H1 (cell line): ENCODE measurements at regions not wholly inside any gene's neighbourhood (a gene's known extent, or its start where the extent isn't known, plus 50 kb on each side); places are given as distances from the start of the nearest gene placed in this dataset.

ENCODE experiments used
- CTCF ChIA-PET: fragments of 300-600 bp; sonication (Branson Sonifier 250); formaldehyde crosslinking; loops from one replicate; lab custom pipeline; 2021; ENCODE audit not compliant: partially characterized antibody; lab: Charles Lee
- POLR2A ChIA-PET: fragments of 300-600 bp; sonication (Branson Sonifier 250); formaldehyde crosslinking; loops from one replicate; lab custom pipeline; 2021; ENCODE audit warnings: inconsistent platforms; ENCODE audit not compliant: partially characterized antibody; lab: Charles Lee
- DNase-seq, 2 experiments: peaks; one replicate each; pipeline versions ENCODE4 v3.0.0 to v3.0.0-alpha.2; 2010 to 2022; ENCODE audit warnings: low spot score in 2 of 2, low read depth in 1 of 2, mixed read lengths in 1 of 2
- FAIRE-seq: peaks from 2 replicates; lab custom pipeline; 2011; peaks lifted over from hg19 to GRCh38; lab: Jason Lieb, UNC
- H2AFZ ChIP-seq: 2 replicates; pipeline ENCODE4 v1.8.1; 2012; ENCODE audit warnings: low read length, inconsistent platforms
- H2AK5ac ChIP-seq: 2 replicates; pipeline ENCODE4 v1.6.1; 2013; ENCODE audit warnings: low read depth, low read length
- H2BK120ac ChIP-seq: replicated peaks from 2 replicates; pipeline ENCODE3; 2013; ENCODE audit warnings: low read depth, low read length, inconsistent platforms
- H2BK12ac ChIP-seq: 2 replicates; pipeline ENCODE4 v1.6.1; 2013; ENCODE audit warnings: low read depth, low read length
- H2BK15ac ChIP-seq: 2 replicates; pipeline ENCODE4 v1.6.1; 2013; ENCODE audit warnings: low read length
- H2BK20ac ChIP-seq: 2 replicates; pipeline ENCODE4 v1.6.1; 2013; ENCODE audit warnings: low read length
- H2BK5ac ChIP-seq: 2 replicates; pipeline ENCODE4 v1.6.1; 2013; ENCODE audit warnings: low read depth, low read length
- H3K14ac ChIP-seq: 2 replicates; pipeline ENCODE4 v1.6.1; 2013; ENCODE audit warnings: inconsistent platforms; ENCODE audit not compliant: insufficient read length
- H3K18ac ChIP-seq: 2 replicates; pipeline ENCODE4 v1.6.1; 2013; ENCODE audit warnings: low read length; ENCODE audit errors: extremely low read depth
- H3K23ac ChIP-seq: 2 replicates; pipeline ENCODE4 v1.6.1; 2013; ENCODE audit warnings: inconsistent platforms; ENCODE audit not compliant: insufficient read length
- H3K23me2 ChIP-seq: 2 replicates; pipeline ENCODE4 v1.6.1; 2013; ENCODE audit warnings: low read depth, low read length
- H3K27ac ChIP-seq: 2 replicates; pipeline ENCODE4 v1.6.1; 2011; ENCODE audit warnings: low read depth, low read length, inconsistent platforms
- H3K27me3 ChIP-seq, 4 experiments: replicated peaks in 1 of 4; 1 replicate in 1 of 4; 2 replicates in 3 of 4; pipeline versions ENCODE4 v1.6.1 to v1.8.1; 2011 to 2013; ENCODE audit warnings: low read length in 3 of 4, mild to moderate bottlenecking in 3 of 4, inconsistent platforms in 2 of 4, mixed read lengths in 2 of 4, moderate library complexity in 1 of 4; ENCODE audit not compliant: control insufficient read depth in 3 of 4, insufficient read depth in 3 of 4; ENCODE audit errors: extremely low read depth in 1 of 4
- H3K36me3 ChIP-seq, 4 experiments: 2 replicates each; pipeline versions ENCODE4 v1.6.1 to v1.8.1; 2011 to 2013; ENCODE audit warnings: mild to moderate bottlenecking in 4 of 4, low read length in 3 of 4, moderate library complexity in 2 of 4, control low read depth in 1 of 4, inconsistent platforms in 1 of 4; ENCODE audit not compliant: insufficient read depth in 4 of 4, control insufficient read depth in 2 of 4
- H3K4ac ChIP-seq: replicated peaks from 2 replicates; pipeline ENCODE3; 2013; ENCODE audit warnings: low read length, low read depth, mixed read lengths, inconsistent platforms; ENCODE audit not compliant: insufficient read length
- H3K4me1 ChIP-seq, 4 experiments: replicated peaks in 1 of 4; 1 replicate in 1 of 4; 2 replicates in 3 of 4; pipeline versions ENCODE4 v1.6.1 to v1.8.1; 2011 to 2013; ENCODE audit warnings: low read length in 3 of 4, inconsistent platforms in 2 of 4, mixed read lengths in 1 of 4; ENCODE audit not compliant: insufficient read depth in 4 of 4, control insufficient read depth in 3 of 4
- H3K4me2 ChIP-seq, 2 experiments: 2 replicates each; pipeline versions ENCODE4 v1.6.1 to v1.8.1; 2011 to 2013; ENCODE audit warnings: low read depth in 2 of 2, low read length in 2 of 2, control low read depth in 1 of 2, inconsistent platforms in 1 of 2, mild to moderate bottlenecking in 1 of 2; ENCODE audit not compliant: insufficient read depth in 1 of 2
- H3K4me3 ChIP-seq, 4 experiments: fragments of 200-600, 300-600 bp in 1 of 4; sonication (generic), shearing (Covaris generic), sonication (Bioruptor Twin) in 1 of 4; 2 replicates each; pipeline versions ENCODE4 v1.5.1 to v1.8.1; 2011 to 2016; ENCODE audit warnings: low read length in 4 of 4, low read depth in 3 of 4, control low read depth in 2 of 4, inconsistent platforms in 2 of 4, mild to moderate bottlenecking in 2 of 4, mixed read lengths in 1 of 4, moderate library complexity in 1 of 4; ENCODE audit not compliant: insufficient read depth in 2 of 4; ENCODE audit errors: extremely low read depth in 1 of 4
- H3K56ac ChIP-seq: replicated peaks from 2 replicates; pipeline ENCODE3; 2013; ENCODE audit warnings: low read depth, mild to moderate bottlenecking, mixed read lengths, low read length, inconsistent platforms; ENCODE audit not compliant: insufficient read length
- H3K79me1 ChIP-seq: 2 replicates; pipeline ENCODE4 v1.6.1; 2013; ENCODE audit warnings: low read depth, low read length, control low read depth
- H3K79me2 ChIP-seq, 2 experiments: 2 replicates each; pipeline versions ENCODE4 v1.6.1 to v1.8.1; 2012 to 2013; ENCODE audit warnings: low read length in 2 of 2, mild to moderate bottlenecking in 2 of 2, inconsistent platforms in 1 of 2; ENCODE audit not compliant: insufficient read depth in 2 of 2, control insufficient read depth in 1 of 2
- H3K9ac ChIP-seq, 4 experiments: replicated peaks in 1 of 4; 1 replicate in 1 of 4; 2 replicates in 3 of 4; pipeline versions ENCODE4 v1.6.1 to v1.8.1; 2011 to 2013; ENCODE audit warnings: low read depth in 3 of 4, low read length in 3 of 4, control low read depth in 2 of 4, mild to moderate bottlenecking in 2 of 4, moderate library complexity in 2 of 4, inconsistent platforms in 1 of 4; ENCODE audit errors: extremely low read depth in 1 of 4
- H3K9me3 ChIP-seq, 2 experiments: 2 replicates each; pipeline versions ENCODE4 v1.6.1 to v1.8.1; 2012 to 2013; ENCODE audit warnings: mild to moderate bottlenecking in 2 of 2, moderate library complexity in 2 of 2, control low read depth in 1 of 2, inconsistent platforms in 1 of 2, low read depth in 1 of 2, low read length in 1 of 2, mixed read lengths in 1 of 2; ENCODE audit not compliant: insufficient read depth in 2 of 2
- H4K20me1 ChIP-seq, 2 experiments: replicated peaks in 1 of 2; 2 replicates each; pipeline versions ENCODE3 to v1.8.1; 2011 to 2013; ENCODE audit warnings: inconsistent platforms in 2 of 2, low read length in 2 of 2, mild to moderate bottlenecking in 1 of 2; ENCODE audit not compliant: insufficient read depth in 2 of 2, control insufficient read depth in 1 of 2
- H4K5ac ChIP-seq: 2 replicates; pipeline ENCODE4 v1.6.1; 2013; ENCODE audit warnings: low read length, low read depth, mixed read lengths, inconsistent platforms; ENCODE audit not compliant: insufficient read length
- H4K8ac ChIP-seq: 2 replicates; pipeline ENCODE4 v1.8.0; 2013; ENCODE audit warnings: mild to moderate bottlenecking, moderate library complexity, low read length, inconsistent platforms; ENCODE audit not compliant: insufficient read depth; ENCODE audit errors: extremely low read depth
- H4K91ac ChIP-seq: replicated peaks from 2 replicates; pipeline ENCODE3; 2013; ENCODE audit warnings: low read length, mixed read lengths, inconsistent platforms; ENCODE audit not compliant: insufficient read length
- ASH2L ChIP-seq: fragments of 200-600, 300-600 bp; sonication (generic); IDR thresholded peaks from one replicate; pipeline ENCODE4 v1.7.1; 2017; ENCODE audit warnings: low read length
- BACH1 ChIP-seq: IDR thresholded peaks from 2 replicates; pipeline ENCODE4 v1.6.1; 2012; ENCODE audit warnings: low read length, improper control_type of control experiment
- EGR1 ChIP-seq: IDR thresholded peaks from 2 replicates; pipeline ENCODE4 v1.6.1; 2011; ENCODE audit warnings: low read depth, low read length, borderline replicate concordance
- EZH2 ChIP-seq: fragments of 200-600 bp; sonication (generic); IDR thresholded peaks from 2 replicates; pipeline ENCODE4 v1.7.1; 2012; ENCODE audit warnings: low read depth, mild to moderate bottlenecking, moderate library complexity, low read length, inconsistent platforms; ENCODE audit not compliant: severe bottlenecking
- HDAC2 ChIP-seq, 2 experiments: fragments of 300-600 bp in 1 of 2; sonication (generic) in 1 of 2; IDR thresholded peaks; 2 replicates each; pipeline ENCODE4 v1.6.1; 2011 to 2012; ENCODE audit warnings: low read depth in 2 of 2, low read length in 2 of 2, mild to moderate bottlenecking in 2 of 2, moderate library complexity in 2 of 2, borderline replicate concordance in 1 of 2, inconsistent platforms in 1 of 2
- JUN ChIP-seq: IDR thresholded peaks from 2 replicates; pipeline ENCODE4 v1.6.1; 2011; ENCODE audit warnings: low read depth, mild to moderate bottlenecking, improper control_type of control experiment, low read length
- JUND ChIP-seq: IDR thresholded peaks from 2 replicates; pipeline ENCODE4 v1.6.1; 2011; ENCODE audit warnings: mild to moderate bottlenecking, improper control_type of control experiment, low read length
- NANOG ChIP-seq: IDR thresholded peaks from 2 replicates; pipeline ENCODE4 v1.6.1; 2011; ENCODE audit warnings: low read length, low read depth, mild to moderate bottlenecking, inconsistent platforms; ENCODE audit not compliant: insufficient read depth, poor library complexity, severe bottlenecking
- TCF12 ChIP-seq: IDR thresholded peaks from 2 replicates; pipeline ENCODE4 v1.6.1; 2011; ENCODE audit warnings: low read depth, mild to moderate bottlenecking, low read length
- YY1 ChIP-seq: IDR thresholded peaks from 2 replicates; pipeline ENCODE4 v1.6.1; 2011; ENCODE audit warnings: low read depth, mild to moderate bottlenecking, low read length
- WGBS, 2 experiments: shearing (Covaris generic) in 1 of 2; methylation state at CpG; one replicate each; pipeline versions ENCODE4 v1.1.6 to v1.1.7; 2013 to 2015; ENCODE audit warnings: low lambda C conversion rate in 2 of 2, mixed read lengths in 2 of 2, inconsistent platforms in 1 of 2, low coverage in 1 of 2, missing lambda C conversion rate in 1 of 2; ENCODE audit not compliant: insufficient replicate concordance in 2 of 2, insufficient coverage in 1 of 2, insufficient read length in 1 of 2; ENCODE audit errors: extremely low coverage in 1 of 2, missing lambda C conversion rate in 1 of 2; 5-methylcytosine and 5-hydroxymethylcytosine counted together
- TF ChIP-seq, protein P1 (sequence below): IDR thresholded peaks from 2 replicates; pipeline ENCODE4 v1.6.1; 2012; ENCODE audit warnings: low read length, inconsistent platforms

DNA sequence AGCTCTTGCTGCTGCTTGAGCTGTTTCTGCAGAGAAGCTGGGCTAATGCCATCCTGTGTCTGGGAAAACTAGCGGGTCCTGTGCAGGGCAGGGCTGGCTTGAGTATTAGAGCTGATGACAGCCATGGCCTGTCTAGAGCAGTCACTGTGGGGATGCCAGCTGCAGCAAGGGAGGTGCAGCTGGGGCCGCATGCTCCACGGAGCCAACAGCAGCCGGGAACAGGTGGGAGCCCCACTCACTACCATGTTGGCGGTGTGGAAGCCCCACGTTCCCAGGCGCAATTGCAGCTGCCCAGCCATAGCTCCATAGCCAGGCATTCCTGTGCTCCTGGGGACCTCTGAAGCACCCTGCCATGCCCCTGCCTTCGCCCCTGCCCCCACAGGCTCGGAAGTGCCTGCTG lies 212.9 kb downstream of the TFAP2C start:
- no peak overlapping the region for H3K14ac ChIP-seq
- no peak overlapping the region for H2BK5ac ChIP-seq
- peaks cover 0 to 5% (median 0%) of the 10 kb centered on the region in 4 experiments; a peak in 3 of 7 replicates for H3K4me1 ChIP-seq
- H4K5ac ChIP-seq, result no peak overlapping the region
- no peak overlapping the region for H3K4me2 ChIP-seq
- no peak overlapping the region for H3K56ac ChIP-seq
- TF ChIP-seq, protein P1, sequence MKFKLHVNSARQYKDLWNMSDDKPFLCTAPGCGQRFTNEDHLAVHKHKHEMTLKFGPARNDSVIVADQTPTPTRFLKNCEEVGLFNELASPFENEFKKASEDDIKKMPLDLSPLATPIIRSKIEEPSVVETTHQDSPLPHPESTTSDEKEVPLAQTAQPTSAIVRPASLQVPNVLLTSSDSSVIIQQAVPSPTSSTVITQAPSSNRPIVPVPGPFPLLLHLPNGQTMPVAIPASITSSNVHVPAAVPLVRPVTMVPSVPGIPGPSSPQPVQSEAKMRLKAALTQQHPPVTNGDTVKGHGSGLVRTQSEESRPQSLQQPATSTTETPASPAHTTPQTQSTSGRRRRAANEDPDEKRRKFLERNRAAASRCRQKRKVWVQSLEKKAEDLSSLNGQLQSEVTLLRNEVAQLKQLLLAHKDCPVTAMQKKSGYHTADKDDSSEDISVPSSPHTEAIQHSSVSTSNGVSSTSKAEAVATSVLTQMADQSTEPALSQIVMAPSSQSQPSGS, result no peak
- no peak for TF ChIP-seq EZH2
- no peak for TF ChIP-seq EGR1
- no peak for TF ChIP-seq JUN
- no peak for TF ChIP-seq YY1
- TF ChIP-seq NANOG, result no peak
- no peak for TF ChIP-seq HDAC2 (IDR thresholded peaks at IDR 0.05; ENCODE audit: borderline replicate concordance in 1 of 2, low read depth in 2 of 2, low read length in 2 of 2)
- no peak for TF ChIP-seq TCF12
- TF ChIP-seq ASH2L, result no peak
- TF ChIP-seq JUND, result no peak
- no peak for TF ChIP-seq BACH1
- WGBS, 2 experiments, result 79% methylated on average over 7 of the region's 9 CpGs; no CpG with 5 or more reads in 1 of the 2 experiments
- no peaks in the 10 kb centered on the region for H3K79me2 ChIP-seq
- no peak overlapping the region for H2BK15ac ChIP-seq
- no peaks in the 10 kb centered on the region for H3K9me3 ChIP-seq
- no peak overlapping the region for H3K9ac ChIP-seq
- no peak for DNase-seq
- no peak overlapping the region for H3K23ac ChIP-seq
- H3K27me3 ChIP-seq, result no peaks in the 10 kb centered on the region; a peak in 4 of 7 replicates
- no peaks in the 10 kb centered on the region for H3K36me3 ChIP-seq
- H4K20me1 ChIP-seq, result no peaks in the 10 kb centered on the region
- ChIA-PET POLR2A (interaction anchor here (0.6 kb wide), 1 partner anchor 54 kb away, joined by 3 read pairs; no protein-coding TSS in a partner anchor), CTCF (interaction anchor here (0.6 to 4.2 kb wide), 7 partner anchors 9 to 214 kb away, joined by 3 to 27 read pairs (median 8); partner anchors contain the start of gene TFAP2C)
- no peak for FAIRE-seq
- no peak overlapping the region for H3K27ac ChIP-seq
- H2BK12ac ChIP-seq, result no peak overlapping the region
- no peak overlapping the region; the same call in 1 of the 2 replicates for H4K8ac ChIP-seq
- H3K4ac ChIP-seq, result no peak overlapping the region
- H2AK5ac ChIP-seq, result no peak overlapping the region
- no peaks in the 10 kb centered on the region for H3K79me1 ChIP-seq
- no peak overlapping the region for H3K18ac ChIP-seq
- H4K91ac ChIP-seq, result no peak overlapping the region
- no peak overlapping the region for H2BK20ac ChIP-seq
- peaks cover 5% of the 10 kb centered on the region; the same call in 1 of the 2 replicates for H3K23me2 ChIP-seq
- H2AFZ ChIP-seq, result no peak overlapping the region
- no peak overlapping the region for H3K4me3 ChIP-seq
- H2BK120ac ChIP-seq, result no peak overlapping the region
